ENCODE measurements at regions not wholly inside any gene's neighbourhood (a gene's known extent, or its start where the extent isn't known, plus 50 kb on each side); places are given as distances from the start of the nearest gene placed in this dataset.

GRCh38 chr1:175794586-175794985, 51.2 kb upstream of the TNR start:
- H3K9me3 ChIP-seq (ENCODE audit: insufficient read depth, low read depth, low read length) = no peaks in the 10 kb centered on the region
- H4K8ac ChIP-seq (ENCODE audit: low read depth, low read length) = no peak overlapping the region
- H4K91ac ChIP-seq (ENCODE audit: low read depth, low read length) = no peak overlapping the region
- no peaks in the 10 kb centered on the region for H3K79me1 ChIP-seq (ENCODE audit: low read length)
- no peak overlapping the region for H2BK5ac ChIP-seq (ENCODE audit: low read depth, low read length, poor library complexity)
- no peak overlapping the region for H2AFZ ChIP-seq (ENCODE audit: insufficient read depth, low read length, poor library complexity)
- no peak overlapping the region for H3K4me2 ChIP-seq (ENCODE audit: low read length)
- H3K27me3 ChIP-seq (ENCODE audit: insufficient read depth, low read length) = no peaks in the 10 kb centered on the region
- H3K23ac ChIP-seq (ENCODE audit: low read length) = no peak overlapping the region
- H3K18ac ChIP-seq (ENCODE audit: low read length) = no peak overlapping the region
- H3K27ac ChIP-seq (ENCODE audit: low read depth, low read length) = no peak overlapping the region
- no peak overlapping the region for H2BK120ac ChIP-seq (ENCODE audit: insufficient read depth, low read length, poor library complexity)
- no peak overlapping the region for H3K4ac ChIP-seq (ENCODE audit: low read depth, low read length)
- no peak overlapping the region for H3K14ac ChIP-seq (ENCODE audit: low read length)
- H3K36me3 ChIP-seq (ENCODE audit: control insufficient read depth in 1 of 2, insufficient read depth in 2 of 2, low read length in 2 of 2) = no peaks in the 10 kb centered on the region
- DNase-seq = no peak
- no peak overlapping the region for H2BK12ac ChIP-seq (ENCODE audit: low read length)
- H3K4me1 ChIP-seq (ENCODE audit: control insufficient read depth in 1 of 2, insufficient read depth in 2 of 2, low read length in 2 of 2) = no peaks in the 10 kb centered on the region
- no peak overlapping the region for H2AK5ac ChIP-seq (ENCODE audit: low read length)
- H3K4me3 ChIP-seq (ENCODE audit: low read depth, low read length) = no peak overlapping the region
- no peaks in the 10 kb centered on the region for H3K79me2 ChIP-seq (ENCODE audit: control insufficient read depth, insufficient read depth, low read length, poor library complexity)
- H3K9ac ChIP-seq (ENCODE audit: low read length) = no peak overlapping the region
- no peak overlapping the region for H4K12ac ChIP-seq (ENCODE audit: low read depth, low read length)

DNA sequence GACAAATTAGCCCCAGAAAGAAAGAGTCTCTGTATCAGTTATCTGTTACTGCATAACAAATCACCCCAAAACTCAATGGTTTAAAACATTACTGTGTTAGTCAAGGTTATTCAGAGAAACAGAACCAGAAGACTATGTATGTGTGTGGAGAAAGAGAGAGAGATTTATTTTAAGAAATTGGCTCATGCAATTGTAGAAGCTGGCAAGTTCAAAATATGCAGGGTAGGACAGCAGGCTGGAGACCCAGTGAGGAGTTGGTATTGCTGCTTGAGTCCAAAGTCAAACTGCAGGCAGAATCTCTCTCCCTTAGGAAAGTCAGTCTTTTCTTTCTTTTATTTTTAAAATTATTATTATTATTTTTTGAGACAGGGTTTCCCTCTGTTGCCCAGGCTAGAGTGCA, 50.2 kb upstream of the TNR start:
- no peak overlapping the region for H3K18ac ChIP-seq (ENCODE audit: low read length)
- no peaks in the 10 kb centered on the region for H3K79me1 ChIP-seq (ENCODE audit: low read length)
- no peaks in the 10 kb centered on the region for H3K79me2 ChIP-seq (ENCODE audit: control insufficient read depth, insufficient read depth, low read length, poor library complexity)
- H3K36me3 ChIP-seq (ENCODE audit: control insufficient read depth in 1 of 2, insufficient read depth in 2 of 2, low read length in 2 of 2) = no peaks in the 10 kb centered on the region
- H4K12ac ChIP-seq (ENCODE audit: low read depth, low read length) = no peak overlapping the region
- H3K14ac ChIP-seq (ENCODE audit: low read length) = no peak overlapping the region
- H3K27me3 ChIP-seq (ENCODE audit: insufficient read depth, low read length) = no peaks in the 10 kb centered on the region
- no peak for DNase-seq
- no peak overlapping the region for H3K9ac ChIP-seq (ENCODE audit: low read length)
- H4K8ac ChIP-seq (ENCODE audit: low read depth, low read length) = no peak overlapping the region
- no peak overlapping the region for H2AK5ac ChIP-seq (ENCODE audit: low read length)
- H3K23ac ChIP-seq (ENCODE audit: low read length) = no peak overlapping the region
- H3K4ac ChIP-seq (ENCODE audit: low read depth, low read length) = no peak overlapping the region
- H3K9me3 ChIP-seq (ENCODE audit: insufficient read depth, low read depth, low read length) = no peaks in the 10 kb centered on the region
- H2BK12ac ChIP-seq (ENCODE audit: low read length) = no peak overlapping the region
- H2AFZ ChIP-seq (ENCODE audit: insufficient read depth, low read length, poor library complexity) = no peak overlapping the region
- H4K91ac ChIP-seq (ENCODE audit: low read depth, low read length) = no peak overlapping the region
- no peak overlapping the region for H3K27ac ChIP-seq (ENCODE audit: low read depth, low read length)
- H3K4me1 ChIP-seq (ENCODE audit: control insufficient read depth in 1 of 2, insufficient read depth in 2 of 2, low read length in 2 of 2) = no peaks in the 10 kb centered on the region
- H3K4me3 ChIP-seq (ENCODE audit: low read depth, low read length) = no peak overlapping the region
- H3K4me2 ChIP-seq (ENCODE audit: low read length) = no peak overlapping the region
- no peak overlapping the region for H2BK5ac ChIP-seq (ENCODE audit: low read depth, low read length, poor library complexity)
- no peak overlapping the region for H2BK120ac ChIP-seq (ENCODE audit: insufficient read depth, low read length, poor library complexity)
